HL-60 (cell line): ENCODE measurements at regions not wholly inside any gene's neighbourhood (a gene's known extent, or its start where the extent isn't known, plus 50 kb on each side); places are given as distances from the start of the nearest gene placed in this dataset.
A peak's percentile ranks its signal among the peaks of the same experiment; 100 is the strongest.
"Not testable (repeated sequence)": the region's sequence is repeated elsewhere in the genome, so short reads cannot be mapped to it uniquely, and the experiment has no call there.

Experiments
- DNase-seq, 2 experiments: peaks; one replicate each; pipeline ENCODE4 v3.0.0-alpha.2; 2010 to 2020; ENCODE audit warnings: low read depth in 1 of 2, low spot score in 1 of 2
- H3K27ac ChIP-seq: fragments of 250-450 bp; sonication (Bioruptor Pico); replicated peaks from 2 replicates; pipeline ENCODE4 v1.5.1; 2020; ENCODE audit warnings: mild to moderate bottlenecking, moderate library complexity
- H3K27me3 ChIP-seq: fragments of 250-450 bp; sonication (Bioruptor Pico); 2 replicates; pipeline ENCODE4 v1.5.1; 2021; ENCODE audit warnings: mild to moderate bottlenecking, moderate library complexity; ENCODE audit not compliant: insufficient read depth, poor library complexity, severe bottlenecking
- H3K4me3 ChIP-seq: replicated peaks from 2 replicates; pipeline ENCODE4 v1.5.1; 2011; ENCODE audit warnings: mild to moderate bottlenecking, control low read depth, low read length; ENCODE audit not compliant: insufficient read depth
- CTCF ChIP-seq: IDR thresholded peaks from one replicate; pipeline ENCODE4 v1.5.1; 2011; ENCODE audit warnings: low read length, control low read depth, inconsistent platforms; ENCODE audit not compliant: insufficient read depth
- GABPA ChIP-seq: IDR thresholded peaks from 2 replicates; pipeline ENCODE4 v1.6.1; 2012; ENCODE audit warnings: low read depth
- POLR2AphosphoS5 ChIP-seq: IDR thresholded peaks from 2 replicates; pipeline ENCODE4 v1.6.1; 2012; ENCODE audit warnings: low read depth
- REST ChIP-seq: IDR thresholded peaks from 2 replicates; pipeline ENCODE4 v1.6.1; 2012; ENCODE audit warnings: low read depth; ENCODE audit not compliant: insufficient replicate concordance
- SPI1 ChIP-seq: IDR thresholded peaks from 2 replicates; pipeline ENCODE4 v1.6.1; 2012; ENCODE audit warnings: low read depth, mild to moderate bottlenecking, borderline replicate concordance

GRCh38 chr1:157311730-157312081, 173.5 kb upstream of the ETV3 start:
- peaks cover 3% of the 10 kb centered on the region for H3K27me3 ChIP-seq
- DNase-seq = no peak
- no peak for TF ChIP-seq SPI1
- TF ChIP-seq GABPA = no peak
- TF ChIP-seq REST = no peak
- TF ChIP-seq POLR2AphosphoS5 = no peak
- no peak for TF ChIP-seq CTCF
- H3K4me3 ChIP-seq = no peak overlapping the region
- H3K27ac ChIP-seq = no peak overlapping the region

- TF ChIP-seq CTCF = peak; percentile 27
- not testable (repeated sequence) for H3K27ac ChIP-seq, H3K4me3 ChIP-seq, H3K27me3 ChIP-seq
- peak in 1 of 2 experiments; percentile 18 for DNase-seq
Observed at GRCh38 chr1:157310805-157311729, 172.9 kb upstream of the ETV3 start.

- Histone ChIP-seq H3K27me3 (peaks cover 3% of the 10 kb centered on the region), H3K27ac (no peak overlapping the region), H3K4me3 (no peak overlapping the region)
- TF ChIP-seq REST = no peak
- TF ChIP-seq SPI1 = no peak
- no peak for TF ChIP-seq POLR2AphosphoS5
- TF ChIP-seq CTCF = no peak
- TF ChIP-seq GABPA = no peak
- no peak for DNase-seq
Observed at GRCh38 chr1:157310401-157310800, 172.2 kb upstream of the ETV3 start.

GRCh38 chr1:157307491-157307890, 169.3 kb upstream of the ETV3 start:
- Histone ChIP-seq H3K27me3 (peaks cover 3% of the 10 kb centered on the region), H3K4me3 (no peak overlapping the region), H3K27ac (no peak overlapping the region)
- DNase-seq = no peak
- TF ChIP-seq GABPA (no peak), CTCF (no peak), SPI1 (no peak), POLR2AphosphoS5 (no peak), REST (no peak)
